ENCODE measurements at regions not wholly inside any gene's neighbourhood (a gene's known extent, or its start where the extent isn't known, plus 50 kb on each side); places are given as distances from the start of the nearest gene placed in this dataset.

DNA sequence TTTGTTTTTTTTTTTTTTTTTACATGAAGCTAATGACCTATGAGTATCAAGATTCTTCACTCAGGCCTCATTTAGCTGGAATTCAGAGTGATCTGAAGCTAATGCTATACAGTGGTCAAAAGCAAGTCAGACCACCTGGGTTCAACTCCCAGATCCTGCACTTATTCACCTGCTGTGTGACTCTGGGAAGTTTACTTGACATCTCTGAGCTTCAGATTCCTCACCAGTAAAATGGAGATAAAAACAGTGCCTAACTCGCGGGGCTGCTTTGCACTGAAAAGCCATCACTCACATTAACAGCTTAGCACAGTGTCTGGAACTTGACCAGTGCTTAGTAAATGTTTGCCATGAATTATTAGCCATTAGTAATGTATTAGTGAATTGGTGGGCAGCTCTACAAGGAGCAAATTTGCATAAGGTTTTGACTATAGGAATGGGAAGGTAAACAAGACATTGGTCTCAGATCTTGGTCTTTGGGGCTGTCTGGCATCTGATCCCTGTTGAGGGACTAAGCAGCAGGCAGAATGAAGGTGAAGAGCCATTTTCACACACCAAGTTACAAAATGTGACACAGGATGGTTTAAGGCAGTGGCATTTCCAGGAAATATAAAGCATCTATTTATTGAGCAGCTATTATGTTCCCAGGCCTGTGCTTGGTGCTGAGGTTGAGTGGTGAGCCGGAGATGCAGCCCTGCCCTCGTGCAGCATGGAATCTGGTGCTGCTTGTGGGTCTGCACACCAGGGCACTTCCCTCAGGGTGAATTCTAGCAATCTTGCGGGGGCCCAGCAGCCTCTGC, 291.3 kb downstream of the RRAGC start:
- TF ChIP-seq, protein P1, sequence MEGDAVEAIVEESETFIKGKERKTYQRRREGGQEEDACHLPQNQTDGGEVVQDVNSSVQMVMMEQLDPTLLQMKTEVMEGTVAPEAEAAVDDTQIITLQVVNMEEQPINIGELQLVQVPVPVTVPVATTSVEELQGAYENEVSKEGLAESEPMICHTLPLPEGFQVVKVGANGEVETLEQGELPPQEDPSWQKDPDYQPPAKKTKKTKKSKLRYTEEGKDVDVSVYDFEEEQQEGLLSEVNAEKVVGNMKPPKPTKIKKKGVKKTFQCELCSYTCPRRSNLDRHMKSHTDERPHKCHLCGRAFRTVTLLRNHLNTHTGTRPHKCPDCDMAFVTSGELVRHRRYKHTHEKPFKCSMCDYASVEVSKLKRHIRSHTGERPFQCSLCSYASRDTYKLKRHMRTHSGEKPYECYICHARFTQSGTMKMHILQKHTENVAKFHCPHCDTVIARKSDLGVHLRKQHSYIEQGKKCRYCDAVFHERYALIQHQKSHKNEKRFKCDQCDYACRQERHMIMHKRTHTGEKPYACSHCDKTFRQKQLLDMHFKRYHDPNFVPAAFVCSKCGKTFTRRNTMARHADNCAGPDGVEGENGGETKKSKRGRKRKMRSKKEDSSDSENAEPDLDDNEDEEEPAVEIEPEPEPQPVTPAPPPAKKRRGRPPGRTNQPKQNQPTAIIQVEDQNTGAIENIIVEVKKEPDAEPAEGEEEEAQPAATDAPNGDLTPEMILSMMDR (conservative IDR thresholded peaks at IDR 0.05; ENCODE audit: low read length), result no peak
- TF ChIP-seq EZH2phosphoT487 (IDR thresholded peaks at IDR 0.05; ENCODE audit: borderline replicate concordance, low read depth, low read length), result no peak
